CD4-positive, alpha-beta T cell treated with Interferon alpha-2 for 1 hour (primary cell): ENCODE measurements at regions not wholly inside any gene's neighbourhood (a gene's known extent, or its start where the extent isn't known, plus 50 kb on each side); places are given as distances from the start of the nearest gene placed in this dataset.
"Not testable (repeated sequence)": the region's sequence is repeated elsewhere in the genome, so short reads cannot be mapped to it uniquely, and the experiment has no call there.

Experiments used
- DNase-seq, 2 donors: peaks; one replicate each; pipeline ENCODE4 v3.0.0-alpha.2; 2020 to 2022

DNA sequence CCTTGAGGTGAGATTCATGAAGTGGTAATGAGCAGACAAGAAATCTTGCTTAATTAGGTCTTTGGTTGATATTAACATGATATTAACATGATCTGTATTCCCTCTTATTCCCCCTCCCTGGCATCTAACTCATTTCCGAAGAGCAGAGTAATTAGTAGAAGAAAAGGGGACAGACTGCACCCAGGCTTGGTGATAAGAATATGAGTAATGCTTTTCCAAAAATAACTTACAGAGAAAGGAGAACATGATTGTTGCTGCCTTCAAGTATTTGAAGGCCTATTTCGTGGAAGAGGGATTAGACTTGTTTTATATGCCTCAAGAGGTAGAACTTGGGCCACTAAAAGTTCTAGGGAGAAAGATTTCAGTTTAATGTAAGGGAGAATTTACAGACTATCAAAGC is 130.6 kb upstream of the ATP5MC3 start:
- no peak for DNase-seq

DNA sequence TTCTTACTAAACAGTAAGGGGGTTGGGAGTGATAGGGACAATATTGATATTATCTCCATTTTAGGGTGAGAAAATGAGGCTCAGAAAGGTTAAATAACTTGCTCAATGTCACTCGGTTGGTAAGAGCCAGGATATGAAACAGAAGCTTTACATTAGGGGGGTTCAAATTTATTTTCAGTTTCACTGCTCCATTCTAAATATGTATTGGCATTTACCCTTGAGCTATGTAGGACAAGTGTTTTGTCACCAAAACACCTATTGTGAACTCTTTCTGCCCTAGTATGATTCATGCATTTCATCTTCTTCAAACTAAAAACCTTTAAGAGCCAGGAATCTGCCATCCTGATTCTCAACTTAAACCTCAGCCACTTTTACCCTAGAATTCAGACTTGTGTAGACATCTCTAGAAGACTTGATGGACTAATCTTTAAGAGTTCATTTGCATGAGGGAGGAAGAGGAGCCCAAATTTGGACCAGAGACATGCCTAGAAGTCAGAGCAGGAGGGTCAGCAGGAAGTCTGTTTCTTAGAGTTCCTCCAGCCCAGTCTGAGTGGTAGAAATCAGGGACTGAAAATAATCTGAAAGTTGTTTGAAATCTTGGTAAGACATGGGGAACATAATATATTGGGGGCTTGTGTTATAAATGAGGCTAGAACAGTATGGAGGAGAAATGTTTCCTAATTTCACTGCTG is 129.4 kb upstream of the ATP5MC3 start:
- DNase-seq, result no peak

DNA sequence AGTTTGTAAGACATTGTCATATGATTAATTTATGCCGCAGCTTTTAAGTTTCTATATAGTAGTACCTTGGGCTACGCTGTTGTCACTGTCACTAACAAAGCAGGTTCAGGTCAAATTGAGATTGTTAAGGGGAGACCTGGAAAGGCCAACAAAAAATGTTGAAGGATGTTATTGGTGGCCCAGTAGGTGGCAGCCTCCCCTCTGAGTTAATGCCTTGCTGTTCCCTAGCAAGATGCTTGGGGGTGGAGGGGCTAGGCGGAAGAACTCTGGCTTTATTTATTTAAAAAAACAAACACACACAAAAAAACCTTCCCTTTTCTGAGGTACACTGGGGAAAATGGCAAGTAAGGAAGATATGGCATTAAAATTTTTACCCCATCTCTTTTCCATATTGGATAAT is 128.3 kb upstream of the ATP5MC3 start:
- no peak for DNase-seq

DNA sequence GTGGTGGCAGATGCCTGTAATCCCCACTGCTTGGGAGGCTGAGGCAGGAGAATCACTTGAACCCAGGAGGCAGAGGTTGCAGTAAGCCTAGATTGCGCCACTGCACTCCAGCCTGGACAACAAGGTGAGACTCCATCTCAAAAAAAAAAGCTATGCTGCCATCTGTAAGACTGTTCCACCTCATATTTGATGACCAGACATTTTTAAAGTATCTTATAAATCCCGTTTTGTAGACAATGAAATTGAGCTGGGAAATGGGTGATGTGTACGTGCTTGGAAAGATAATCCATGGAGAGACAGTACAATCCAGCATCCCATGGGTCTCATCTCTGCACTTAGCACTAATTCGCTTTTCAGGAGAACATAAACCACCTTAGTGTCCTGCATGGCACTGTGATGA is 126.5 kb upstream of the ATP5MC3 start:
- DNase-seq, result no peak

DNA sequence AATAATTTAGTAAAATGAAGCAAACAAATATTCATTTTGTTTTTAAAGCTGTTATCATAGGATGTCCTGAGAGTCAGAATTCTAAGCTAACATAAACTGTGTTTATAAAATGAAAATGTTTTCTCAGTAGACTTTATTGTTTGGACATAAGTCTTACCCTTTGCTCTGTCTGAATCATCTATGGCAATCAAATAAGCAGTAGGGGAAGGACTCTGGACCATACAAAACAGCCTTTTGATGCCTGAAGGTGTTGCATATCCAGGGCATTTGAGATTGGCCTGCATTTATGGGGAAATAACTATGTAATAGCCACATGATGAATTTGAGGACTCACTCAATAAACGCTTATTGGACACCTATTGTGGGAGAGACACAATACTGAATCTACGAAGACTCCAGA is 123.0 kb upstream of the ATP5MC3 start:
- DNase-seq, result no peak

DNA sequence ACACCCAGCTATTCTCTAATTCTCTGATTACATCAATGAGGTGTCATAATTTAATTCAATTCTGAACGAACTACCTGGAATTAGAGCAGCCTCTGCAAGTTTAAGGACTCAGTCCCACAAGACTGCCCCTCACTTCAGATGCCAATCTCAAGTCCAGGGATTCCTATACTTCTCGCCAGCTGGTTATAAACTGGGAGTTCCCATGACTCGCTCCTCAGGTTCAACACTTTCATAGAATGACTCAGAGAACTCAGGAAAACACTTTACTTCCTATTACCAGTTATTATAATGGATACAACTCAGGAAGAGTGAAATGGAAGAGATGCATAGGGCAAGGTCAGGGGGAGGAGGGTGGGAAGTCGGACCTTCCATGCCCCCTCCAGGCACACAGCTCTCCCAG is 112.3 kb upstream of the ATP5MC3 start:
- DNase-seq, result no peak

DNA sequence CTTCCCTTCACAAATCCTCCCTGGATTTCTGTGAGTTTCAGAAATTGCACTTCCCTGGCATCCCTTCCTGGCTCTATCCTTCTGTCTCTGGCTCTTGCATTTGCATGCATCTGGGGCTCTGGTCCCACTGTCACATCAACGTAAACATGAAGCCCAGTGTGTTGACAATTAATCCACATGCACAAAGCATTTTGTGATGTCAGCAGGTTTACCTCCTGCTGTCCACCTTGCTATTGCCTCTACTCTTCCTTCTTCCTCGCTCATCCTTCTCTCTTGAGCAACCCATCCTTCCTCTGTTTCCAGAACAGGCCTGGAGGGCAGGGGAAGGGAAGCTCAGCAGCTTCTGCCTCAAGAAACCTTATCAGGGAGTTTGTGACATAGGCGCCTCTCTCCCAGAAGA is 111.7 kb upstream of the ATP5MC3 start:
- DNase-seq, result no peak

DNA sequence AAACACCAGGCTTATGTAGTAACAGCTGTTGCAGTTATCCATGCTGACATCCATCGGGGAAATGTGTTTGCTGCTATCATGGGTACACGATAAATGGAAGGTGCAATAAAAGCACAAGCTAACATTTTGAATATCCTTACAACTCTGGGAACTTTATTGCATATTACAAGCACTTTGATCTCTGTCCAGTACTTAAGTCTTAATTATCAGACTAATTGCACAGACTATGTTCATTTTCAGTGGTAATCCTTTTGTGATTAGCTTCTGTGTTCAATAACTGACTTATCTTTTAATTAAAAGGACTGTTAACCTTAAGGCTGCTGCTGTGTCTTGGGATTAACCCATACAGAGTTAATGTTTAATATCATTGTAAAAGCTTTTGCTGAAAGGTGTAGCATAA is 101.4 kb upstream of the ATP5MC3 start:
- DNase-seq, result no peak

DNA sequence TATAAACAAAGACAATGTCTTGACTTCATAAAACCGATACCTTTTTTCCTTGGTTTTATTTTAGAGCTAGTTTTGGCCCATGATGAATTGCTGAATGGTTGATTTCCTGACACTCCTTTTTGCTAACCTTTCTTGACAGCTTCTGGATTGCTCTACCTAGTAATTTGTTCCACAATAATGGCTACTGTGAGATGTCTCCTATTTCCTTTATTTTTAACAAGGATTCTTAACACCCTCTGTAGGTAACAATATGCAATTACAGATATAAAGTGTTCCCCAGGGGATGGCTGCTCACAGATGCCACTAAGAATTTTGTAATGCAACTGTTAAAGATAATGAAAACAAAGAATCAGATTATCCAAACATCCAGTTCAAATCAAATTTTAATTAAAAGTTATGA is 100.8 kb upstream of the ATP5MC3 start:
- DNase-seq, result peak in 1 of 2 donors; percentile 30

DNA sequence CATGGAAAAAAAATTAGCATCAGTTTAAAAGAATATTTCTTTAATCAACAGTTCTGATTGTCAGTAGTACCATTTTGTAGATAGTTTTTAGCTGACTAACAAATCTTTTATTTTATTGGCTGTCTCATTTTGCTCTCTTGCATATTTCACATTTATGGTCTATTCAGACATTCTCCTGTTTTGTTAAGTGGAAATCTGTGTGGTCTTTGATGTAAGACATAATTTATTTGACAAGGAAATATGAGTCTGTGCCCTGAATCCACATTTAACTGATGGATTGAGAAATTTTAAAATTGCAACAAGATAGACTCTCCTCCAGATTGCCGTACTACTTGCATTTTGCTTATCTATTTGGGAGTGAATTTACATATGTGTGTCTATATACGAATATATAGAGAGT is 96.3 kb upstream of the ATP5MC3 start:
- DNase-seq, result no peak

DNA sequence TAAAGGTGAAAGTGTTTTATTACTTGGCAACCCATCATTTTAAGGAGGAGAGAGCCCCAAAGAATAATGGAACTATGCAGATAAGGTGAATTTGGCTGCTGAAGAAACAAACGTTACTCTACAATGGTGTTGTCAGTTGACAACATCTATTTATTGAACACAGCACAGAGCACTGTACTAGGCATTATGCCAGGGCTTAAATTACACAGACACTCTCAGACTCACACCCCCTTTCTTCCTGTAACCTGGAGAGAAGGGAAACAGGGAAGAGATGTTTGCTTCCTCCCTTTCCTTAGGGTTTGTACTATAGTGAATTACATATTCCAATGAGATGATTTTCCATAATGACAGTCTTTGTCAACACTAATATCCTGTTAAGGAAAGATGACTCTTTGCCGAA is 94.0 kb upstream of the ATP5MC3 start:
- DNase-seq, result no peak

DNA sequence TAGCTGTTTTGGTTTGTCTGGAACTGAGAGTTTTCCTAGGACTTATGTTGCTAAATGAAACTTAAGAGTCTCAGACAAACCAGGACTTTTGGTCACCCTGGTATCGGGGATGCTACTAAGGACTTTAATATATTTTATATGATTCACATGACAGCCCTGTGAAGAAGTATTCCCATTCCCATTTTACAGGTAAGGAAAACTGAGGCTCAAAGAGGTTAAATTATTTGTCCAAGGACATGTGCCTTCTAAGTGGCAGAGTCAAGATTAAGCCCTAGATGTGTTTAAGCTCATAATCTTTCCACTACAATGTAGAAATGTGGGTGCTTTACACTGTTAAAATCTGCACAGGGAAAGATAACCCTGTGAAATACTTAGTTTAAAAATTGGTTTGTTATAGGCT is 77.7 kb upstream of the ATP5MC3 start:
- DNase-seq, result no peak

DNA sequence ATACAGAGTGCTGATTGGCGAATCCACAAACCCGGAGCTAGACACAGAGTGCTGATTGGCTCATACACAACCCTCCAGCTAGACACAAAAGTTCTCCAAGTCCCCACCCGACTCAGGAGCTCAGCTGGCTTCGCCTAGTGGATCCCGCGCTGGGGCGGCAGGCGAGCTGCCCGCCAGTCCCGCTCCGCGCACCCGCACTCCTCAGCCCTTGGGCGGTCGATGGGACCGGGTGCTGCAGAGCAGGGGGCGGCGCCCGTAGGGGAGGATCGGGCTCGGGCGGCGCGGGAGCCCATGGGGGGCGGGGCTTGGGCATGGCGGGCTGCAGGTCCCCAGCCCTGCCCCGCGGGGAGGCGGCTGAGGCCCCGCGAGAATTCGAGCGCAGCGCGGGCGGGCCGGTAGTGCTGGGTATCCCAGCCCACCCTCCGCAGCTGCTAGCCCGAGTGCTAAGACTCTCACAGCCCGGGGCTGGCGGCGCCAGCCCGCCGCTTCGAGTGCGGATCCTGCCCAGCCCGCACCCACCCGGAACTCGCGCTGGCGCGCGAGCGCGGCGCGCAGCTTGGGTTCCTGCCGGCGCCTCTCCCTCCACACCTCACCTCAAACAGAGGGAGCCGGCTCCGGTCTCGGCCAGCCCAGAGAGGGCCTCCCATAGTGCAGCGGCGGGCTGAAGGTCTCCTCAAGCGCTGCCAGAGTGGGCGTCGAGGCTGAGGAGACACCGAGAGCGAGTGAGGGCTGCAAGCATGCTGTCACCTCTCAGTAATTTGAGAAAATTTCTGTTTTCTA is 75.5 kb upstream of the ATP5MC3 start:
- DNase-seq, result no peak

DNA sequence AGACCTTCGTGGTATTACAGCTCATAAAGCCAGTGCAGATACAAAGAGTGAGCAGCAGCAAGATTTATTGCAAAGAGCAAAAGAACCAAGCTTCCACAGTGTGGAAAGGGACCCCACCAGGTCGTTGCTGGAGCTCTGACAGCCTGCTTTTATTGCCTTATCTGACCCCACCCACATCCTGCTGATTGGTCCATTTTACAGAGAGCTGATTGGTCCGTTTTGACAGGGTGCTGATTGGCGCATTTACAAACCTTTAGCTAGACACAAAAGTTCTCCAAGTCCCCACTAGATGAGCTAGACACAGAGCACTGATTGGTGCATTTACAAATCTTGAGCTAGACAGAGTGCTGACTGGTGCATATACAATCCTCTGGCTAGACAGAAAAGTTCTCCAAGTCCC is 74.9 kb upstream of the ATP5MC3 start:
- not testable (repeated sequence) for DNase-seq

DNA sequence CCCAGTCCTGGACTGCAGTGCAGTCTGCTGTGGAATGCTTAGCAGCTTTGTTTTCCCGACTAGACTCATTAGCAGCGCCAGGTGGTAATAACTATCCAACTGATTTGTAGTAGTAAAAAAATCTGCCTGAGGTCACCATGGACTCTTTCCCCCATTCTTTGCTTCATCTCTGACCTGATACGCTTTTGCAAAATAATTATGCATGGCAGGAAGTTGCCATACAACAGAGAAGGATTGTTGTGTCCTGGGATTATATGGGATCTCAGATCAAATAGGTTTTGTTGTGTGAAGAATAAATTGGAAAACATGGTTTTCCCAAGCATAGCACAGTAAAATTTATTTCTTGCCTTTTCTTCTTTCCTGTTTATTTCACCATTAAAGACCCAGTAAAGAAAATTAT is 72.4 kb upstream of the ATP5MC3 start:
- no peak for DNase-seq

DNA sequence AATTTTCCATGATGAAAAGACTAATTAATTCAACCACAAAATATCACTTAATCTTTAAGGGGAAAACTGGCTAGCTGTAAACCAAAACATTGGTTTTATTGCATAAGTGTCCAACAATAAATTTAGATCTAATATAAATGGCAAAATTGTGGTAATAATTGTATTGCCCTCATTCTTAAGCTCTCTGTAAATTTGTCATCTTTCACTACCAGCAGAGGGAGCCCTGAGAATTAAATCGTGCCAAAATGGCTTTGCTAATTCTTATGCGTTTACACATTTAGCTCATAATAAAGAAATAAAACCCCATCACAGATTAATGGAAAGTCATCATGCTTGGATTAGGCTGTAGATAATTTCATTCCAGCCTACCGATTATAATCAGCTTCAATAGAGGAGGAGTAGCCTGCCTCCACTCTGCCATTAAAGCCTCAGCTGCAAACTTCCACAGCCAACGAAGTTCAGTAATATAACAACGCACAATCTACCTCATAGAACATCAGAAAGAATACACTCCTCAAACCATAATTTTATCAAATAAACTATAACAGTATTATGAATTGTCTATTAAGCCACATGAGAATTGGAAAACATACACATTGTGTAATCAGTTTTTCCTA is 70.0 kb upstream of the ATP5MC3 start:
- peak in 1 of 2 donors; percentile 37 for DNase-seq

DNA sequence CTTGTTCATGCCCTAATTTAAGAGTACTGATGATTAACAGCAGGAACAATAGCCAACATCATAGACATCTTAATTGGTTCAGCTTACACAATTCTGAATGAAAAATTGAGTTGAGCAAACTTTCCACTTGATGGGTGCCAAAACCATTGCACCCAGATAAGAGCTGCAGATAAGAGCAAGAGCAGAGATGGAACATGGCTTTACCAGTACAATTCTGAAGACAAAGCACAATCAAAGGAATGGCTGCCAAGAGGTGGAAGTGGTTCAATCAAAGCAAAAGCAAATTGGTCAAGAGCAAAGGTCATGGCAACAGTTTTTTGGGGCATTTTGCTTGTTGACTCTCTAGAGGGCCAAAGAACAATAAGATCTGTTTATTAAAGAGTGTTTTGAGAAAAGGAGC is 65.6 kb upstream of the ATP5MC3 start:
- no peak for DNase-seq

DNA sequence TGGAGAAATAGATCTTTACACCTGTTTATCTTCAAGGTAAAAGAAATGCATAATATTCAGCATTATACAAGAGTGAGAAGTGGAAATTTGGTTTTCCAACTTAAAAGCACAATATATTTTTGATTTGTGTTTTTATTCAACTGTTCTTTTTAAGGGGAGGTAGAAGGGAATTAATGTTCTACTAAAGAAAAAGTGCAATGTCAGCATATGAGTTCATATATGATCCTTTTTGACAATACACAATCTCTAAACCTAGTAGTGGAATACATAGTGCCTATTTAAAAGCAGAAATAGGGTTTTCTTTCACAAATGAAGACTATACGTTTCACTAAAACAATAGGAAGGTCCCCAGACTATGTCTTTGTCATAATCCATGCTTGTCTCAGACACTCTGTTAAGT is 63.2 kb upstream of the ATP5MC3 start:
- no peak for DNase-seq

DNA sequence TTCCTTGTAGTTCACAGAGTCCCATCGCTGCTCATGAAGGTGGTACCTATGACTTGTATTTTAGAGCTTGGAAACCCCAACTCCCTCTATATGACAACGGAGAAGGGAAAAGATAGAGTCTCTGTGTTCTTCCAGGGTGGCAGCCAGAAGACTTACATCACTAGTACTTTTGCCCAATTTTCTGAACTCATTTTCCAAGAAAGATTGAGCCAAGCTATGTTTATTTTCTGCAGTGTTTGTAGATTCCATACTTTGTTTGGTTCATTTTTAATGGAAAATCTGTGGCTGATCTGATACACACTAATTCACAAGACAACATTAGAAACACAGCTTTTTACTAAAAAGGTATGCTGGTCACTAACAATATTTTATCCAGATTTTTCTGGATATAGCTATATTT is 60.2 kb upstream of the ATP5MC3 start:
- DNase-seq, result no peak

DNA sequence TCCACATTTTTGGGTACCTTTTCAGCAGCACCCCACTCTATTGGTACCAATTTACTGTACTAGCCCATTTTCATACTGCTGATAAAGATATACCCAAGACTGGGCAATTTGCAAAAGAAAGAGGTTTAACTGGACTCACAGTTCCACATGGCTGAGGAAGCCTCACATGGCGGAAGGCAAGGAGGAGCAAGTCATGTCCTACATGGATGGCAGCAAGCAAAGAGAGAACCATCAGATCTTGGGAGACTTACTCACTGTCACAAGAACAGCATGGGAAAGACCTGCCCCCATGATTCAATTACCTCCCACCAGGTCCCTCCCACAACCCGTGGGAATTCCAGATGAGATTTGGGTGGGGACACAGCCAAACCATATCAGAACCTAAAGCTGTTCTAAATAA is 58.5 kb upstream of the ATP5MC3 start:
- not testable (repeated sequence) for DNase-seq

DNA sequence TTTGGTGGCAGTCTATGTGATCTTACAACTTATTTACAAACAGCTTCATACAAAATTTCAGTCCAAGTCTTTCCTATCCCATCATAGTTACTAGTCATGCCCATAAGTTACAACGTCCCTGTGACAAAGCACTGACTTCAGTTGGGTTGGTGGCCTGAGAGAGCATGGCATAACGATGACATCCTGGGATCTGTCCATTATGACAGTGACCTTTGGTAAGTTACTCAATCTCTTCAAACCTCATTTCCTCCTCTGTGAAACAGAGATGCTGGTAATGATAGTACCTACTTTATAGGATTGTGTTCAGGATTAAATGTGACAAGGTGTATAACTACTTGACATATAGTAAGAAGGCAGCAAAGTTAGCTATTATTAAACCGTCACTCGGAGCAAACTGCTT is 55.4 kb upstream of the ATP5MC3 start:
- no peak for DNase-seq

DNA sequence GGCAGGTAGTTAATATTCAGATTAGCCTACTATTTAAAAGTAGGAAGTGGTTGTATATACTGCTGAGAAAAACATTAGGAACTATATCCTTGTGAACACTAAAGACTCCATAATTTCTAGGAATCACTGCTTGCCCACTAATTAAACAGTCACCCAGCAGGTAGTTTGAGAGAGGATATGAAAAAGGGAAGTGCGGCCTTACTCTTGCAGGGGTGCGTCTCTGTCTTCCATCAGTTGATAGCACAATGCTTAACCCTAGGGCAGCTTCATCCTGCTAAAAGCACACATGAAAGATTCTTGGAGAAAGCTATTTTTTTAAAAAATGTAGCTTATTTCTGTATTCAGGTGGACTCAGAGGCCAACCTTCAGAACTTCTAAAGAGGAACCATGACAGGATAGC is 53.1 kb upstream of the ATP5MC3 start:
- DNase-seq, result no peak

DNA sequence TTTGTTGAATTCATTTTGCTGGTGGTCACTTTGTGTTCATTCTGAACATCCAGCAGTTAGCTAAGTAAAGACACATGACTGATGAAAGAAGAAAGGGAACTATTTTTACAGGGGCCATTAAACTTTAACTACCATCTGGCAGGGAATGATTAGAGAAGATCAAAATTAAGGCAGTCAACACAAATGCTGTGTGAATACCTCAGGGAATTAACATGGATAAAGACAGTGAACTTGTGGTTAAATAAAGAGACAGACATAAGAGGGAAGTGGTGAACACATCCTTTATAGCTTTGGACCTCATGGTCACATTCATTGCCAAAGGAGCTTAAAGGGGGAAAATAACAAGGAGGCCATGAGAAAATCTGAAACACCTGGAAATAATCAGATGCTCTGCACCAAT is 52.6 kb upstream of the ATP5MC3 start:
- no peak for DNase-seq

DNA sequence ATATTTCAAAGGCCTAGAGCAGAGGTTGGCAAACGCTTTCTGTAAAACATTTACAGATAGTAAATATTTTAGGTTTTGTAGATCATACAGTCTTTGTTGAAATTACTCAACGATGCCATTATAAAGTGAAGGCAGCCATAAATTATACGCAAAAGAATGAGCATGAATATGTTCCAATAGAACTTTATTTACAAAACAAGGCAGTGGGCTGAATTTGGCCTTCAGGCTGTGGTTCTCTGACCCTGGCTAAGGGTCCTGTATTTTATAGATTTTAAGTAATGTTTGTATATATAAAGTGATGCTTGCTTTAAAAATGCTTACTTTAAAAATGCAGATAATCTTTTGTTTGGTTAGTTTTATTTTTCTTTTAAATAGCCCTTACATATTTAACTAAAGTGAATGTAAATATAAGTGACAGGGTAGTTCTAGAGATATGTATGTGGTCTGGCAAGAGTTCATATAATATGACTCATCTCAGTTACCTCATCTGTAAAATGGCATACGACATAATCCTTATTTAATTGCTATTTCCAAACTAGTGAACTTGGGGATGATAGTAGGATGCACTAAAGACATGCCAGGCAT is 51.7 kb upstream of the ATP5MC3 start:
- no peak for DNase-seq
